PC-9 (cell line): ENCODE measurements at regions not wholly inside any gene's neighbourhood (a gene's known extent, or its start where the extent isn't known, plus 50 kb on each side); places are given as distances from the start of the nearest gene placed in this dataset.

ENCODE experiments used
- BruUV-seq: library from RNA; stranded (reverse); fragments of 400-500 nt; replicated peaks from 2 replicates; lab custom pipeline; 2021; lab: Mats Ljungman, UMichigan
- CTCF ChIA-PET: fragments of 300-600 bp; sonication (Branson Sonifier 250); formaldehyde crosslinking; loops from one replicate; lab custom pipeline; 2022; ENCODE audit warnings: antibody characterized with exemption; lab: Charles Lee
- POLR2A ChIA-PET: fragments of 300-600 bp; sonication (Branson Sonifier 250); formaldehyde crosslinking; loops from one replicate; lab custom pipeline; 2022; ENCODE audit warnings: antibody characterized with exemption; ENCODE audit not compliant: unreplicated experiment; lab: Charles Lee
- DNase-seq, 2 experiments: peaks; one replicate each; pipeline versions ENCODE4 v3.0.0 to v3.0.0-alpha.2; 2015 to 2022; ENCODE audit warnings: mixed read lengths in 1 of 2
- H2AFZ ChIP-seq: fragments of 200-600 bp; sonication (generic); 2 replicates; pipeline ENCODE4 v1.8.1; 2017; ENCODE audit warnings: antibody characterized with exemption
- H3F3A ChIP-seq: fragments of 200-600 bp; sonication (generic); 2 replicates; pipeline ENCODE4 v1.8.1; 2017; ENCODE audit warnings: antibody characterized with exemption, mild to moderate bottlenecking, low read depth; ENCODE audit not compliant: insufficient read depth
- H3K27ac ChIP-seq: fragments of 200-600 bp; sonication (generic); 2 replicates; pipeline ENCODE4 v1.6.1; 2016; ENCODE audit warnings: mixed run types
- H3K27me3 ChIP-seq: fragments of 200-600 bp; sonication (generic); 2 replicates; pipeline ENCODE4 v1.6.1; 2016; ENCODE audit warnings: low read depth, mixed run types; ENCODE audit not compliant: insufficient read depth
- H3K36me3 ChIP-seq: fragments of 200-600 bp; sonication (generic); 2 replicates; pipeline ENCODE4 v1.6.1; 2016; ENCODE audit warnings: low read depth, mixed run types
- H3K4me1 ChIP-seq: fragments of 200-600 bp; sonication (generic); replicated peaks from 2 replicates; pipeline ENCODE4 v1.6.1; 2016; ENCODE audit warnings: mixed run types; ENCODE audit not compliant: insufficient read depth
- H3K4me2 ChIP-seq: fragments of 200-600 bp; sonication (generic); 2 replicates; pipeline ENCODE4 v1.6.1; 2017; ENCODE audit warnings: mixed run types
- H3K4me3 ChIP-seq: fragments of 200-600 bp; sonication (generic); 2 replicates; pipeline ENCODE4 v1.6.1; 2016; ENCODE audit warnings: mixed run types
- H3K79me2 ChIP-seq: fragments of 200-600 bp; sonication (generic); 2 replicates; pipeline ENCODE4 v1.6.1; 2017; ENCODE audit warnings: low read depth, mixed run types
- H3K9me2 ChIP-seq: fragments of 200-600 bp; sonication (generic); 2 replicates; pipeline ENCODE4 v1.8.1; 2017; ENCODE audit warnings: mild to moderate bottlenecking; ENCODE audit not compliant: insufficient read depth
- H3K9me3 ChIP-seq: fragments of 200-600 bp; sonication (generic); 2 replicates; pipeline ENCODE4 v1.8.1; 2016; ENCODE audit warnings: low read depth; ENCODE audit not compliant: insufficient read depth
- H4K20me1 ChIP-seq: fragments of 200-600 bp; sonication (generic); 2 replicates; pipeline ENCODE4 v1.8.1; 2017; ENCODE audit not compliant: insufficient read depth
- CTCF ChIP-seq: fragments of 200-600 bp; sonication (generic); conservative IDR thresholded peaks from 2 replicates; pipeline ENCODE4 v1.6.1; 2017; ENCODE audit warnings: mixed run types, antibody characterized with exemption, mild to moderate bottlenecking, moderate library complexity
- EZH2 ChIP-seq: fragments of 200-600 bp; sonication (generic); IDR thresholded peaks from 2 replicates; pipeline ENCODE4 v1.8.0; 2017; ENCODE audit warnings: antibody characterized with exemption, low read depth
- intact Hi-C: fragments of 100-400 bp; cut with micrococcal nuclease; formaldehyde crosslinking; loops from one replicate; pipeline ENCODE4 v1.10.0; 2022; ENCODE audit not compliant: unreplicated experiment

- no peak for TF ChIP-seq EZH2
- no peak for TF ChIP-seq CTCF
- H3K27me3 ChIP-seq, result no peaks in the 10 kb centered on the region
- H3K36me3 ChIP-seq, result no peaks in the 10 kb centered on the region
- DNase-seq, result no peak
- peak overlapping the region; percentile 5; the same call in 1 of the 2 replicates for H2AFZ ChIP-seq
- H3K4me3 ChIP-seq, result no peak overlapping the region
- no peaks in the 10 kb centered on the region; the same call in 1 of the 2 replicates for H3K9me2 ChIP-seq
- no peaks in the 10 kb centered on the region for H3K9me3 ChIP-seq
- intact Hi-C loops, result loop anchor here (10.0 kb wide), 1 partner anchor 600 kb away; the partner anchor contains the start of gene ALCAM
- no peak overlapping the region for H3K27ac ChIP-seq
- no peak overlapping the region for H3K4me2 ChIP-seq
- ChIA-PET CTCF (no interaction called here), POLR2A (no interaction called here)
- no peaks in the 10 kb centered on the region for H3F3A ChIP-seq
- no peaks in the 10 kb centered on the region for H3K4me1 ChIP-seq
- H4K20me1 ChIP-seq, result no peaks in the 10 kb centered on the region
- BruUV-seq, result no TSS peak
- H3K79me2 ChIP-seq, result no peaks in the 10 kb centered on the region
Observed at GRCh38 chr3:104764496-104764895, 602.2 kb upstream of the ALCAM start.

GRCh38 chr3:104768886-104769285 is 597.8 kb upstream of the ALCAM start:
- no peak for TF ChIP-seq CTCF
- no peak for TF ChIP-seq EZH2
- H4K20me1 ChIP-seq, result no peaks in the 10 kb centered on the region
- H3K27me3 ChIP-seq, result no peaks in the 10 kb centered on the region
- DNase-seq, result no peak
- 0 out of 2 replicates have a peak overlapping the region, but pooled peaks have one; percentile 58 for H2AFZ ChIP-seq
- no peaks in the 10 kb centered on the region for H3K4me1 ChIP-seq
- no peaks in the 10 kb centered on the region; the same call in 1 of the 2 replicates for H3K9me2 ChIP-seq
- H3K9me3 ChIP-seq, result no peaks in the 10 kb centered on the region
- no peaks in the 10 kb centered on the region for H3K36me3 ChIP-seq
- no peaks in the 10 kb centered on the region for H3F3A ChIP-seq
- no peak overlapping the region for H3K27ac ChIP-seq
- CTCF ChIA-PET, result no interaction called here
- POLR2A ChIA-PET, result no interaction called here
- no peak overlapping the region for H3K4me2 ChIP-seq
- H3K79me2 ChIP-seq, result no peaks in the 10 kb centered on the region
- no peak overlapping the region for H3K4me3 ChIP-seq
- no TSS peak for BruUV-seq
- intact Hi-C loops, result loop anchor here (10.0 kb wide), 1 partner anchor 596 kb away; the partner anchor contains the start of gene ALCAM

GRCh38 chr3:104779324-104779723 is 587.4 kb upstream of the ALCAM start:
- Histone ChIP-seq H3K9me3 (peaks cover 5% of the 10 kb centered on the region; the same call in 1 of the 2 replicates), H3K27ac (no peak overlapping the region), H3K4me3 (no peak overlapping the region), H3K4me2 (no peak overlapping the region), H3K36me3 (no peaks in the 10 kb centered on the region), H3F3A (no peaks in the 10 kb centered on the region), H3K4me1 (no peaks in the 10 kb centered on the region), H3K27me3 (no peaks in the 10 kb centered on the region), H3K9me2 (no peaks in the 10 kb centered on the region), H4K20me1 (no peaks in the 10 kb centered on the region), H3K79me2 (no peaks in the 10 kb centered on the region), H2AFZ (0 out of 2 replicates have a peak overlapping the region, but pooled peaks have one; percentile 41)
- TF ChIP-seq CTCF, result no peak
- no peak for TF ChIP-seq EZH2
- intact Hi-C loops, result no loop called here
- CTCF ChIA-PET, result no interaction called here
- POLR2A ChIA-PET, result no interaction called here
- no peak for DNase-seq
- BruUV-seq, result no TSS peak
